ENCODE measurements at regions not wholly inside any gene's neighbourhood (a gene's known extent, or its start where the extent isn't known, plus 50 kb on each side); places are given as distances from the start of the nearest gene placed in this dataset.
"Not testable (repeated sequence)": the region's sequence is repeated elsewhere in the genome, so short reads cannot be mapped to it uniquely, and the experiment has no call there.

DNA sequence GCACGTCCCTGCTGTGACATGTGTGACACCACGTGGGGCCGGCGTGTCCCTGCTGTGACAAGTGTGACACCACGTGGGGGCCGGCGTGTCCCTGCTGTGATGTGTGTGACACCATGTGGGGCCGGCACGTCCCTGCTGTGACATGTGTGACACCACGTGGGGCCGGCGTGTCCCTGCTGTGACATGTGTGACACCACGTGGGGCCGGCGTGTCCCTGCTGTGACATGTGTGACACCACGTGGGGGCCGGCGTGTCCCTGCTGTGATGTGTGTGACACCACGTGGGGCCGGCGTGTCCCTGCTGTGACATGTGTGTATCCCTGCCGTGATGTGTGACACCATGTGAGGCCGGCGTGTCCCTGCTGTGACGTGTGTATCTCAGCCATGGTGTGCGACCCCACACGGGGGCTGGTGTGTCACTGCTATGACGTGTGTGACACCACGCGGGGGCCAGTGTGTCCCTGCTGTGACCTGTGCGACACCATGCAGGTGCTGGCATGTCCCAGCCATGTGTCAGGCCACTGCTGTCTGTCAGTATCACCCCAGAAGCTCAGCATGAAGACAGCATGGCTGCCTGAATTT is 401.7 kb downstream of the SMOC2 start:
- not testable (repeated sequence) for H3K27ac ChIP-seq (ENCODE audit: low read depth, low read length); H3K9ac ChIP-seq (ENCODE audit: low read depth, low read length); H3K4me1 ChIP-seq (ENCODE audit: insufficient read depth, low read length); H3K4me3 ChIP-seq (ENCODE audit: low read length); H3K27me3 ChIP-seq (ENCODE audit: insufficient read depth, low read length); H3K36me3 ChIP-seq (ENCODE audit: insufficient read depth, low read length); H3K9me3 ChIP-seq (ENCODE audit: insufficient read depth, low read depth, low read length)
- 96% methylated on average over 31 of the region's 31 CpGs for WGBS

DNA sequence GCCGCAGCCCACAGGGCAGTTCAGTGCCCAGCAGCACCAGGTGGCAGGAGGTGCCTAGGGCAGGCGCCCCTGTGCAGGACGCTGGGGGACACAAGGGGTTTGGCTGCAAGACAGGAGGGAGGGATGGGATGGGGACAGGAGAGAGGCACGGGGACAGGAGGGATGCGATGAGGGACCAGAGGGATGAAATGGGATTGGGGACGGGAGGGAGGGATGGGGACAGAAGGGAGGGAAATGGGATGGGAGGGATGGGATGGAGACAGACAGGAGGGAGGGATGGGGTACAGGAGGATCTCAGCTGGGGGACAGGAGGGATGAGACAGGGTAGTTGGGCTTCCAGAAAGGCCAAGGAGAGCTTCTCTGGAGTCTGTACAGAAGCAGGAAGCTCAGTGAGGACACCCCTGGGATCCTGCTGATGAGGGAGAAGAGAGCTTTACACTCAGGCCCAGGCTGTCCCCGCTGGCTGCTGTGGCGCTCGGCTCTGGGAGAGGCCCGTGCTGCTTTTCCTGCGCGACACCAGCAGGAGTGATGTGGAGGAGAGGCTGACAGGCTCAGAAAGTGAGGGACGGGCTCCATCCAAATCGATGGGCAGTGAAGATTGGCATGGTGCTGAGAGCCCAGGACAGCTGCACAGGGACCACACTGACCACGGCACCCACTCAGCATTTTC is 400.8 kb downstream of the SMOC2 start:
- Histone ChIP-seq H3K9me3 (ENCODE audit: insufficient read depth, low read depth, low read length) (no peaks in the 10 kb centered on the region), H3K36me3 (ENCODE audit: insufficient read depth, low read length) (no peaks in the 10 kb centered on the region), H3K9ac (ENCODE audit: low read depth, low read length) (no peak overlapping the region), H3K27me3 (ENCODE audit: insufficient read depth, low read length) (no peaks in the 10 kb centered on the region), H3K4me1 (ENCODE audit: insufficient read depth, low read length) (peaks cover 15% of the 10 kb centered on the region), H3K4me3 (ENCODE audit: low read length) (no peak overlapping the region), H3K27ac (ENCODE audit: low read depth, low read length) (no peak overlapping the region)
- 78% methylated on average over 15 of the region's 15 CpGs for WGBS

DNA sequence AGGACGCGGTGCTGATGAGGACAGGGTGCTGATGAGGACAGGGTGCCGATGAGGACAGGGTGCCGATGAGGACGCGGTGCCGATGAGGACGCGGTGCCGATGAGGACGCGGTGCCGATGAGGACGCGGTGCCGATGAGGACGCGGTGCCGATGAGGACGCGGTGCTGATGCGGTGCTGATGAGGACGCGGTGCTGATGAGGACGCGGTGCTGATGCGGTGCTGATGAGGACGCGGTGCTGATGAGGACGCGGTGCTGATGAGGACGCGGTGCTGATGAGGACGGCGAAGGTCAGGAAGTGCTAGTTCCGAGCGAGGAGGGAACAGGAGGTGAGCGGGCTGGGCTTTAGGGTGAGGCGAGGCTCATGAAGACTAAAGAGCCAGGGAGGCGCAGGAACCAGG is 399.9 kb downstream of the SMOC2 start:
- peaks cover 17% of the 10 kb centered on the region for H3K4me1 ChIP-seq (ENCODE audit: insufficient read depth, low read length)
- not testable (repeated sequence) for H3K27me3 ChIP-seq (ENCODE audit: insufficient read depth, low read length); H3K36me3 ChIP-seq (ENCODE audit: insufficient read depth, low read length); H3K27ac ChIP-seq (ENCODE audit: low read depth, low read length); H3K4me3 ChIP-seq (ENCODE audit: low read length); H3K9ac ChIP-seq (ENCODE audit: low read depth, low read length); H3K9me3 ChIP-seq (ENCODE audit: insufficient read depth, low read depth, low read length)
- 87% methylated on average over 36 of the region's 40 CpGs for WGBS

DNA sequence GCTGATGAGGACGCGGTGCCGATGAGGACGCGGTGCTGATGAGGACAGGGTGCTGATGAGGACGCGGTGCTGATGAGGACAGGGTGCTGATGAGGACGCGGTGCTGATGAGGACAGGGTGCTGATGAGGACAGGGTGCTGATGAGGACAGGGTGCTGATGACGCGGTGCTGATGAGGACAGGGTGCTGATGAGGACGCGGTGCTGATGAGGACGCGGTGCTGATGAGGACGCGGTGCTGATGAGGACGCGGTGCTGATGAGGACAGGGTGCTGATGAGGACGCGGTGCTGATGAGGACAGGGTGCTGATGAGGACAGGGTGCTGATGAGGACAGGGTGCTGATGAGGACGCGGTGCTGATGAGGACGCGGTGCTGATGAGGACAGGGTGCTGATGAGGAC is 399.3 kb downstream of the SMOC2 start:
- H3K27me3 ChIP-seq (ENCODE audit: insufficient read depth, low read length); H3K36me3 ChIP-seq (ENCODE audit: insufficient read depth, low read length); H3K9ac ChIP-seq (ENCODE audit: low read depth, low read length); H3K4me3 ChIP-seq (ENCODE audit: low read length); H3K27ac ChIP-seq (ENCODE audit: low read depth, low read length); H3K9me3 ChIP-seq (ENCODE audit: insufficient read depth, low read depth, low read length): not testable (repeated sequence)
- peaks cover 17% of the 10 kb centered on the region for H3K4me1 ChIP-seq (ENCODE audit: insufficient read depth, low read length)
- 77% methylated on average over 7 of the region's 25 CpGs for WGBS

DNA sequence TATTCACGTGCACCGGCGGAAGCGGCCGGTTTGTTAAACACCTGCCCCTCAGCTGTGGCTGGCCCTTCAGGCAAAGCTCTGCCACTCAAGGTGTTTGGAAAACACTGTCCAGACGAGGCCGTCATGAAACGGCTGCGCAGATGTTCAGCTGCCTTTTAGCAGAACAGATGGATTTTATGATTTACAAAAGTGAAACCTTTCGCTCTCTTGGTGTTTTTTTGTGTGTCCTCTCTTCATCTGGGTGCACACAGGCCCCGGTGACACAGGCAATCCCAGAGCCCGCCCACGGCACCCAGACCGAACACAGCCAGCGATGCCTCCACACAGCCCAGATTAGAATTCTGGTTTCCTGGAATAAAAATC is 397.0 kb downstream of the SMOC2 start:
- H3K9ac ChIP-seq (ENCODE audit: low read depth, low read length), result no peak overlapping the region
- H3K4me1 ChIP-seq (ENCODE audit: insufficient read depth, low read length), result peaks cover 17% of the 10 kb centered on the region
- no peaks in the 10 kb centered on the region for H3K27me3 ChIP-seq (ENCODE audit: insufficient read depth, low read length)
- WGBS, result 90% methylated on average over 15 of the region's 15 CpGs
- H3K36me3 ChIP-seq (ENCODE audit: insufficient read depth, low read length), result no peaks in the 10 kb centered on the region
- no peak overlapping the region for H3K4me3 ChIP-seq (ENCODE audit: low read length)
- no peak overlapping the region for H3K27ac ChIP-seq (ENCODE audit: low read depth, low read length)
- no peaks in the 10 kb centered on the region for H3K9me3 ChIP-seq (ENCODE audit: insufficient read depth, low read depth, low read length)

GRCh38 chr6:168837254-168838036 is 396.5 kb downstream of the SMOC2 start:
- Histone ChIP-seq H3K4me3 (ENCODE audit: low read length) (no peak overlapping the region), H3K9me3 (ENCODE audit: insufficient read depth, low read depth, low read length) (no peaks in the 10 kb centered on the region), H3K27ac (ENCODE audit: low read depth, low read length) (no peak overlapping the region), H3K4me1 (ENCODE audit: insufficient read depth, low read length) (peaks cover 17% of the 10 kb centered on the region), H3K36me3 (ENCODE audit: insufficient read depth, low read length) (no peaks in the 10 kb centered on the region), H3K27me3 (ENCODE audit: insufficient read depth, low read length) (no peaks in the 10 kb centered on the region), H3K9ac (ENCODE audit: low read depth, low read length) (no peak overlapping the region)
- WGBS, result 62% methylated on average over 15 of the region's 15 CpGs

DNA sequence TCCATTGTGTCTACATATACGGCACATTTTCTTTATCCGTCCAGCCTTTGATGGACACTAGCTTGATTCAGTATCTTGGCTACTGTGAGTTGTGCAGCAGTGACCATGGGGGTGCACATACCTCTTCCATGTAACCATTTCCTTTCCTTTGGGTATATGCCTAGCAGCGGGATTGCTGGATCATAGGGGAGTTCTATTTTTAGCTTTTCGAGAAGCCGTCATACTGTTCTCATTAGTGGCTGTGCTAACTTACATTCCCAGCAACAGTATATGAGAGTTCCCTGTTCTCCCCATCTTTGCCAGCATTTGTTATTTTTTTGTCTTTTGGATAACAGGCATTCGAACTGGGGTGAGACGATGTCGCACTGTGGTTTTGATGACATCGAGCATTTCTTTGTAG is 395.0 kb downstream of the SMOC2 start:
- peaks cover 17% of the 10 kb centered on the region for H3K4me1 ChIP-seq (ENCODE audit: insufficient read depth, low read length)
- no peaks in the 10 kb centered on the region for H3K9me3 ChIP-seq (ENCODE audit: insufficient read depth, low read depth, low read length)
- no peak overlapping the region for H3K27ac ChIP-seq (ENCODE audit: low read depth, low read length)
- H3K36me3 ChIP-seq (ENCODE audit: insufficient read depth, low read length), result no peaks in the 10 kb centered on the region
- 96% methylated on average over 8 of the region's 9 CpGs for WGBS
- no peaks in the 10 kb centered on the region for H3K27me3 ChIP-seq (ENCODE audit: insufficient read depth, low read length)
- H3K9ac ChIP-seq (ENCODE audit: low read depth, low read length), result no peak overlapping the region
- H3K4me3 ChIP-seq (ENCODE audit: low read length), result no peak overlapping the region

DNA sequence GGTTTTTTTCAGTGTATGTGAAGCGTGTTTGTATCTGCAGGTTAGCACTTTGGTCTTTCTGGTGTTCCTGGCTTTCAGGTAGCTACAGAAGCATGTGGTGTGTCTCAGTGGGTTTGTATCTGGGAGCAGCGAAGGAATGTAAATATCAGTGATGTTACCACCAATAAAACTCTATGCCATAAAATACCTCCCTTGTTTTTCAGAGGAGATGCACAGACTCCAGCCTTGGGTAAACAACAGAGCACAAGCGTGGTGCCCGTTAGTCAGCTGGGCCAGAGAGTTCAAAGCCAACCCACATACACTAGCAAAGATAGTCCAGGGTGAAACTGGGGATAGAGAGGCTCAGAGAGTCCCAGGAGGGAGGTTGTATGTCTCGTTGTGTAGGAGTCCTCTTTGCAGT is 393.8 kb downstream of the SMOC2 start:
- no peaks in the 10 kb centered on the region for H3K36me3 ChIP-seq (ENCODE audit: insufficient read depth, low read length)
- no peaks in the 10 kb centered on the region for H3K27me3 ChIP-seq (ENCODE audit: insufficient read depth, low read length)
- peaks cover 20% of the 10 kb centered on the region for H3K4me1 ChIP-seq (ENCODE audit: insufficient read depth, low read length)
- H3K27ac ChIP-seq (ENCODE audit: low read depth, low read length), result no peak overlapping the region
- H3K9ac ChIP-seq (ENCODE audit: low read depth, low read length), result no peak overlapping the region
- no peak overlapping the region for H3K4me3 ChIP-seq (ENCODE audit: low read length)
- 86% methylated on average over 4 of the region's 5 CpGs for whole genome bisulfite sequencing
- no peaks in the 10 kb centered on the region for H3K9me3 ChIP-seq (ENCODE audit: insufficient read depth, low read depth, low read length)

DNA sequence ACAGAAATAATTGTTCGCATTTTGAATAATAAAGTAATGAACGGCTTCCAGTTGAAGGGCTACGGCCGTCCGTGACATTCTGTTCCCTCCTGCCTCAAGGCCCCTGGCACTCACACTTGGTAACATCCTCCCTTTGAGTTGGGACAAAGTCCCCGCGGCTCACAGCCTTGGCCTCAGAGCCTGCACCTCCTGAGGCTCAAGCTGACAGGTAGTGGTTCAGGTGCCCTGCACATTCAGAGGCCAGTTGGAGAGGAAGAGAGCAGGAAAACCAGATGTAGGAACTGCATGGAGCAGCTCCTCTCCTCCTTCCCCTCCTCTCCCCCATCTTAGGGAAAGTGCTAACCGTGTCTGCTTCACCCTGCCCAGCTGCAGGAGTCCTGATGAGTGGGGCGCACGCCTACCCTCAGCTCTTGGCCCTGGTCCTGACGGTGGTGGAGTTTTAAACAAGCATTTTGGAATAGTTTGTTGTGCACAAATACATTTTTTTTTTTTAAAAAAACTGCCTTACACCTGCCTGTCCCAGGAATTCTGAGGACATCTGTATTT is 393.1 kb downstream of the SMOC2 start:
- H3K9me3 ChIP-seq (ENCODE audit: insufficient read depth, low read depth, low read length), result no peaks in the 10 kb centered on the region
- 81% methylated on average over 10 of the region's 11 CpGs for WGBS
- H3K36me3 ChIP-seq (ENCODE audit: insufficient read depth, low read length), result no peaks in the 10 kb centered on the region
- H3K4me3 ChIP-seq (ENCODE audit: low read length), result no peak overlapping the region
- no peaks in the 10 kb centered on the region for H3K27me3 ChIP-seq (ENCODE audit: insufficient read depth, low read length)
- no peak overlapping the region for H3K27ac ChIP-seq (ENCODE audit: low read depth, low read length)
- no peak overlapping the region for H3K9ac ChIP-seq (ENCODE audit: low read depth, low read length)
- peaks cover 20% of the 10 kb centered on the region for H3K4me1 ChIP-seq (ENCODE audit: insufficient read depth, low read length)

DNA sequence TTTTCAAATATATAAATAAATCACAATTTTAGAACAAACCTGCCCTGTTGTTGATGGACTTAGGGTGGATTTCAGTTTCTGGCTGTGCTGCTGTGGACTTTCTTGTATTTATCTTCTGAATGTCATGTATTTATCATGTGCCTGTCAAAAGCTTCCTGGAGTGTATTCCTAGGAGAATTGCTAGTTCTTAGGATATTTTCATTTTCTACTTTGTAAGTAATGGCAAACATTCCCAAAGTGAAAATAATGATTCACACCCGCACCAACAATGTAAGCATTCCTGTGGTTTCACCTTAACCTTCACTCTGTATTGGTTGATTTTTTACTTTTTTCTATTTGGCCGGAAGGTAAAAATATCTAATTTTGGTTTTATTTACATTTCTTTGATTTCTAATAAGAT is 387.8 kb downstream of the SMOC2 start:
- no peak overlapping the region for H3K9ac ChIP-seq (ENCODE audit: low read depth, low read length)
- no peak overlapping the region for H3K27ac ChIP-seq (ENCODE audit: low read depth, low read length)
- peaks cover 7% of the 10 kb centered on the region for H3K4me1 ChIP-seq (ENCODE audit: insufficient read depth, low read length)
- H3K4me3 ChIP-seq (ENCODE audit: low read length), result no peak overlapping the region
- H3K9me3 ChIP-seq (ENCODE audit: insufficient read depth, low read depth, low read length), result no peaks in the 10 kb centered on the region
- no peaks in the 10 kb centered on the region for H3K27me3 ChIP-seq (ENCODE audit: insufficient read depth, low read length)
- H3K36me3 ChIP-seq (ENCODE audit: insufficient read depth, low read length), result no peaks in the 10 kb centered on the region
- WGBS, result 100% methylated on average over 2 of the region's 2 CpGs

- Histone ChIP-seq H3K27ac (ENCODE audit: low read depth, low read length) (no peak overlapping the region), H3K9ac (ENCODE audit: low read depth, low read length) (no peak overlapping the region), H3K27me3 (ENCODE audit: insufficient read depth, low read length) (no peaks in the 10 kb centered on the region), H3K4me3 (ENCODE audit: low read length) (no peak overlapping the region), H3K4me1 (ENCODE audit: insufficient read depth, low read length) (peaks cover 13% of the 10 kb centered on the region), H3K36me3 (ENCODE audit: insufficient read depth, low read length) (no peaks in the 10 kb centered on the region), H3K9me3 (ENCODE audit: insufficient read depth, low read depth, low read length) (no peaks in the 10 kb centered on the region)
- WGBS, result 97% methylated on average over 2 of the region's 3 CpGs
These were observed 387.1 kb downstream of the SMOC2 start for GRCh38 chr6:168828035-168828434.

Measured in HUES64 (cell line).